GM18502 (cell line): ENCODE measurements at regions not wholly inside any gene's neighbourhood (a gene's known extent, or its start where the extent isn't known, plus 50 kb on each side); places are given as distances from the start of the nearest gene placed in this dataset.

Experiments used
- ATAC-seq: cut with Tn5 transposase; IDR thresholded peaks from one replicate; pipeline ENCODE4 v1.9.1; 2021; ENCODE audit warnings: mild to moderate bottlenecking; ENCODE audit not compliant: unreplicated experiment, poor library complexity

DNA sequence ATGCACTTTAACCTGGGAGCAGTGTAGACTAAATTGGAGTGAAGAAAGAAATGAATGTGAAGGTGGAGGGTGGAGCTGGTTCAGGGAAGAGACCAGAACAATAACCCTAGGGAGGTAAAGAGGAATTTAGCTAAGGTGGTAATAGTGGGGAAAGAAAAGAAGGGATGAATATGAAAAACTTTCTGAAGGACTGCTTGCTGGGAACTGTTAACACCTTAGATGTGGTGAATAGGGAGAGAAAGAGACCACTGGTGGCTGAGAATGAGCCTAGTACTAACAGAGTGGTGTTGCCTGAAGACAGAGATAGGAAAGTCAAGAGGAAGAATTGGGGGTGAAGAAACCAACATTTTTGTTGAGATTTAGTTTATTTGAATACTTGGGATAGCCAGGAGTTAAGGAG is 78.4 kb upstream of the HS3ST5 start:
- ATAC-seq, result no peak

DNA sequence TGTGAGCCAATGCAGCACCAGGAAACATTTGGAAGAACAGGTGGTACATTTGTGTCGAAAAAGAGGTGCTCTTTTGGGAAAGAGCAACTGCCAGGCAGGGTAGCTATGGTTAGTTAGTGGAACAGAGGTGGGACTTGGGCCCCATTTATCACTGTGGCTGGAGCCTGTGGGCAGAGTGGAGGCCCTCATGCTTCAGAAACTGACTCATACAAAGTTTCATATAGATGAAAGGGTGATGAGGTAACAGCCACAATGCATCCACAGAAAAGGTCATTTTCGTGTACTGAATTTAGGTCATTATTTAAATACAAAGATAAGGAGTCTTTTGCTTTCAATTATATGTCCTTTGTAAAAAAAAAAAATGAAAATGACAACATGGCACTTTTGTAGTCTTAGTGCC is 76.4 kb upstream of the HS3ST5 start:
- ATAC-seq, result peak; percentile 100

DNA sequence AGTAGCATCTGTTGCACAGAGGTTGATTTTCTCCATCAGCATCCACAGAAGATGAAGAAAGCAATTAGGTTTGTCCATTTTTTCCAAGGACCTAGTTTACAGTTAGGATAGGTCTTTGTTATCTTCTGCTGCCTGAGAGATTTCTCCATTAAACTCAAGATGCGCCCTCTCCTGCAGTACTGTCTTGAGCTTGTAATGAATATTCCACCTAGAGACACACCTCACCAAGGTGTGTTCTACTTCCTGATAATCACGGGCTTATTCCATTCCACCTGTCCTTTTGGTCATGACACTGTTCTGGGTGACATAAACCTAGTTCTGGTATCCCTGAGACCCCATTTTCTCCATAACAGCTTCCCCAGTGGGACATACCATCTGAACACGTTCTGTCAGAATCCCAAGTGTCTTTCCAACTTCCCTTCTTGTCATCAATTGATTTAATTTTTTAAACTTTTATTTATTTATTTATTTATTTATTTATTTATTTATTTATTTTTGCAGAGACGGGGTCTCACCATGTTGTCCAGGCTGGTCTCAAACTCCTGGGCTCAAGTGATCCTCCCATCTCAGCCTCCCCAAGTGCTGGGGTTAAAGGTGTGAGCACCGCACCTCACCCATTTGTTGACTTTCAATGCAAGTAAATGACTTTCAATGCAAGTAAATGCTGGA is 75.6 kb upstream of the HS3ST5 start:
- no peak for ATAC-seq

DNA sequence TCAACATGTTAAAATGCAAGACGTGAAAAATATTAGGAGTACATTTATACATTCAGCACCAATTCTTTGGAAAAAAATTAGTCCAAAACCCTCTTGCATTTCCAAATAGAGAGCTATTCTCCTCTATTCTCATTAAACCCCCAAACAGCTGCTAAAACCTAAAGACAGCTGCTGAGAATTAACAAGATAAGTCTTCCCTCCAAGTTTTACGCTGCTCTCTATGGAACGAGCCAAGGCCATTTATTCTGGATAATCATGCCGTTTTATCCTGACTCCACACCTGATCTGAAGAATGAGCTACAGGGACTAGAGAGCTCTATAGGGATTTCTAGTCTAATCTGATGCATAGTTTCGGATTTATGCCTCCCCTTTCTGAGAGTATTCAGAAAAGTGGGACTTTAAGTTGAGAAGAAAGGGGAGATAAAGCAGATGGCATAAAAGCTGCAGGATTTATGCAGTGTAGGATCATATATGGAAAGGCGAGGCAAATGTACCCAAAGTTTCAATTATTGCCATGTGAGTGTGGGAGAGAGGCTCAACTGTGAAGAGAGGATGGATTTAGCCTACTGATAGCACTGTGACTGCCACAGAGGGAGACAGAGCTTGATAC is 64.7 kb upstream of the HS3ST5 start:
- ATAC-seq, result no peak

DNA sequence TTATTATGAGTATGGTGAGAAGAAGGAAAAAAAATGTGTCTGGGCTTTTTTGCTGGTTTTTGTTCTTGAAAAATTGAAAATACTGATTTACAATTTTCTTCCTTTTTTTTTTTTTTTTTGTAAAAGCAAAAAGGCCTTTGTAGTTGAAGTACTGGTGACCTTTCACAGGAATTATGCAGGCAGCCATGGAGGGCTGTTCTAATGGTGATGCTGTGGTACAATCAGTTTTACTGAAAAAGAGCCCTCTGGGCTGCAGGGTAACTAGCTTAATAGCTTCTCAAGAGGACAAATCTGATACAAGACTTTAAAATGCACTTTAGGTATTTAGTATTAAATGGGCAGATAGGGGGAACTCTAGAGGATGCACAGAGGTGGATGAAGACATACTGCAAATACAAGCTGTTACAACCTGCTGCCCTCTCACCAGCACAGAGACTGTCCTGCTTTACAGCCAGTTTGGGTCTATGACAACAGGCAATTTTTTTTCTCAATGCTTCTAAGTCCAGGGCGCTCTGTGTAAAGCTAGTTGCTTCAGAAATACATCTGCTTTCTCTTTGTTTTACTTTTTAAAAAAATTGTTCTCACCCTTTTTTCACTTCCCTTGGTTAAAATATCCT is 61.6 kb upstream of the HS3ST5 start:
- ATAC-seq, result no peak

GRCh38 chr6:114403858-114404257 is 61.0 kb upstream of the HS3ST5 start:
- no peak for ATAC-seq

DNA sequence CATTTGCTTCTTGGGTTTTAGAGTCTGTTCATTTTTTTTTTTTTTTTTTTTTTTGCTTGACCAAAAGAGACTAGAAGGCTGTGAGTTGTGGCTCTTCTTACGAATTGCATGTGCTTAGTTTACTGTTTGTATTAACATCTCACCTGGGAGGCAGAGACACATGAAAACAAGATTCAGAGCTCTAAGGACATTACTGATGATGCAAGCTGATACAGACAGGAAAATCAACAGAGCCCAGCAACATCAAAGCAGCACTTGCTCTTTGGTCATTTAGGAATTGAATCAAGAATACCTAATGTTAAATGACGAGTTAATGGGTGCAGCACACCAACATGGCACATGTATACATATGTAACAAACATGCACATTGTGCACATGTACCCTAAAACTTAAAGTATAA is 55.7 kb upstream of the HS3ST5 start:
- no peak for ATAC-seq
